AG09309 (cell line): ENCODE measurements at regions not wholly inside any gene's neighbourhood (a gene's known extent, or its start where the extent isn't known, plus 50 kb on each side); places are given as distances from the start of the nearest gene placed in this dataset.
"Not testable (repeated sequence)": the region's sequence is repeated elsewhere in the genome, so short reads cannot be mapped to it uniquely, and the experiment has no call there.

Experiments
- DNase-seq: peaks from one replicate; pipeline ENCODE4 v3.0.0-alpha.2; 2010; ENCODE audit warnings: low read depth
- H3K4me3 ChIP-seq: 2 replicates; pipeline ENCODE4 v1.5.1; 2011; ENCODE audit warnings: mild to moderate bottlenecking, low read depth, low read length, moderate library complexity; ENCODE audit not compliant: control insufficient read depth
- TF ChIP-seq, protein P1 (sequence below): IDR thresholded peaks from 2 replicates; pipeline ENCODE4 v1.5.1; 2011; ENCODE audit warnings: mild to moderate bottlenecking, low read depth, low read length, inconsistent platforms; ENCODE audit not compliant: insufficient read depth, control insufficient read depth; ENCODE audit errors: missing control alignments

DNA sequence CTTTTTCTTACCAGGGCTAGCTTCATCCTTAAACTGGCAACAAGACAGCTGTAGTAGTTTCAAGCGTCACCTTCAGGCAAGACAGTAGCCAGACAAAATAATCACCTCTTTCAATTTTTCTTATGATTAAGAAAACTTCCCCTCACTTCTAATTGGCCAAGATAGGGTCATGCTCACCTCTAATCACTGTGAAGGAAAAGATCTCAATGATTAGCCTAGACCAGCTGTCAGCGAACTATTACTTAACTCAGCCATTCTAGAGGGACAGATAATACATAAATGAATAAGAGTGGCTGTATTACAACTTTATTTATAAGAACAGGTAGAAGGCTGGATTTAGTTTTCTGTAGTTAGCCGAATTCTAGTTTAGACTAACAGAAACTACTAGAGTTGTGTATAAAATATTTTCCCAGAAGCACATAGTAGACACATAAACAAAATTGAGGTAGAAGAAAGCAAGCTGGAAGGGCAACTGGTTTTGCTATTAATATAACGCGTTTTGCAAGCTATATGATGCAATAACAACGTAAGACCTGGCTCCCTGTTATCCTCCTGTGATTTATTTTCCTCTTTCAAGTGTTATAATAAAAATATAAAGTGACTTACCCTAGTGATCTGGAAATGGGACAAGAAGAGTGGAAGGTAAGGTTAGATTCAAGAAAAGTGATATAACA lies 64.3 kb downstream of the ELAPOR2 start:
- TF ChIP-seq, protein P1, sequence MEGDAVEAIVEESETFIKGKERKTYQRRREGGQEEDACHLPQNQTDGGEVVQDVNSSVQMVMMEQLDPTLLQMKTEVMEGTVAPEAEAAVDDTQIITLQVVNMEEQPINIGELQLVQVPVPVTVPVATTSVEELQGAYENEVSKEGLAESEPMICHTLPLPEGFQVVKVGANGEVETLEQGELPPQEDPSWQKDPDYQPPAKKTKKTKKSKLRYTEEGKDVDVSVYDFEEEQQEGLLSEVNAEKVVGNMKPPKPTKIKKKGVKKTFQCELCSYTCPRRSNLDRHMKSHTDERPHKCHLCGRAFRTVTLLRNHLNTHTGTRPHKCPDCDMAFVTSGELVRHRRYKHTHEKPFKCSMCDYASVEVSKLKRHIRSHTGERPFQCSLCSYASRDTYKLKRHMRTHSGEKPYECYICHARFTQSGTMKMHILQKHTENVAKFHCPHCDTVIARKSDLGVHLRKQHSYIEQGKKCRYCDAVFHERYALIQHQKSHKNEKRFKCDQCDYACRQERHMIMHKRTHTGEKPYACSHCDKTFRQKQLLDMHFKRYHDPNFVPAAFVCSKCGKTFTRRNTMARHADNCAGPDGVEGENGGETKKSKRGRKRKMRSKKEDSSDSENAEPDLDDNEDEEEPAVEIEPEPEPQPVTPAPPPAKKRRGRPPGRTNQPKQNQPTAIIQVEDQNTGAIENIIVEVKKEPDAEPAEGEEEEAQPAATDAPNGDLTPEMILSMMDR = no peak
- H3K4me3 ChIP-seq = no peak overlapping the region
- DNase-seq = no peak

DNA sequence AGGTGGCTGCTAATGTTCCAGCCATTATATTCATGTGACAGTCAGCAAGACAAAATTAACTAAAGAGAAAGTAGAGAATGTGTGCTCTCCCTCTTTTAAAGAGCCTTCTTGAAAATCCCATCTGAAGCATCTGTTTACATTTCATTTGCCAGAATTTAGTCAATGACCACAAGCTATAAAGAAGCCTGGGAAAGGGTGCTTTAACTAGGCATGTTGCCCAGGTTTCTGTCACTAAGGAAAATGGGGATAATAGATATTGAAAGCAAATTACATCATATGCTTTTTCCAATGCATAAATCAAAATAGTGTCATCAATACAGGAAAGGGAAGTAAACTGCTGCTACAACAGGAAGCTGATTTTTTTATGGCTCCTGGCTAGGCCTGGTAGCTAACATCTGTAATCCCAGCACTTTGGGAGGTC lies 67.7 kb downstream of the ELAPOR2 start:
- TF ChIP-seq, protein P1 = no peak
- no peak overlapping the region for H3K4me3 ChIP-seq
- DNase-seq = no peak

DNA sequence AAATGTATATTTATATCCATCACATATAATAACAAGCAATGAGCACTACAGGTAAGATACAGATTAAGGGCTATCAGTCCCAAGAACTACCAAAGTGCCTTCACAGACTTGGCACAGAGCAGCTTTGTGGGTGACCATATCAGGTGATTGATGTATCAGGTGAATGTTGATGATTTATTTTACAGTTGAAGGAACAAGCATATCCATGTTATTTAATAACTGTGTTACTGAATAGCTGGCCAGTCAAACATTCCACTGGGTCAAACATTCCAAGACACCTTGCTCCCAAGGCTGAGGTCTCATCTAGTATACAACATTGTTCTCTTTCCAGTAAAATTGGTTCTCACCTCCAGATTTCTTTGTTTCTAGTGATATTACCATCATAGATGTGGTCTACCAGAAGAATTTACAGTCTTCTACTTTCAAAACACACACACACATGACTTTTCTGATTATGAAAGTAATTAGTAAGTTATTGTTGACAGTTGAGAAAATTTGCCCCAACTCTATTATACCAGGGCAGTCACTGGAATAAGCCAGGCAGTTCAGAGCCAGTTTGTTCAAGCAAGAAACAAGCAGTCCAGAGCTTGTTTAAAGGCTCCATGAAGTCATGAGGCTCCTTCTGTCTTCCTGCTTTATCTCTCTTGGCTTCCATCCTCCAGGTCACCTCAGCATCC lies 68.2 kb downstream of the ELAPOR2 start:
- TF ChIP-seq, protein P1 = no peak
- H3K4me3 ChIP-seq = no peak overlapping the region
- DNase-seq = no peak

DNA sequence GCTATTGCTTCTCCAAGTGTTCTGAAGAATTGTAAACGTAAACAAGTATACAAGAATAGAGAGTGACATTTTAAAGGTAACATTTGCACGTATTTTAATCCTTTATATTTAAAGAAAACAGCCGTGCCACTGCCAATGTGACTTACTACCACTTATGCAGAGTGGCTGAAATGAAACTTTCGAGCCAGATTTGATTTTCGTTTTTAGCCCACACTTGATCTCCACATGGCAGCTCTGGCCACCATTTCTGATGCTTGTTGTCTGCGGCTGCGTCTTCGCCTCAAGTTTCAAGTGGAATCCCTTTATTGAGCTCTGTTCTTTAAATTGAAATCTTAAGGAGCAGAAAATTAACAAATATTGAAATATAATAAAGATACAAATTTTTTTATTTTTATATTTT lies 70.0 kb downstream of the ELAPOR2 start:
- TF ChIP-seq, protein P1 = no peak
- DNase-seq = no peak
- H3K4me3 ChIP-seq = no peak overlapping the region

DNA sequence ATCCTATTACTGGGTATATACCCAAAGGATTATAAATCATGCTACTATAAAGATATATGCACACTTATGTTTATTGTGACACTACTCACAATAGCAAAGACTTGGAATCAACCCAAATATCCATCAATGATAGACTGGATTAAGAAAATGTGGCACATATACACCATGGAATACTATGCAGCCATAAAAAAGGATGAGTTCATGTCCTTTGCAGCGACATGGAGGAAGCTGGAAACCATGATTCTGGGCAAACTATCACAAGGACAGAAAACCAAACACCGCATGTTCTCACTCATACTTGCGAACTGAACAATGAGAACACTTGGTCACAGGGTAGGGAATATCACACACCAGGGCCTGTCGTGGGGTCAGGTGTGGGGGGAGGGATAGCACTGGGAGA lies 71.6 kb downstream of the ELAPOR2 start:
- not testable (repeated sequence) for H3K4me3 ChIP-seq, DNase-seq

DNA sequence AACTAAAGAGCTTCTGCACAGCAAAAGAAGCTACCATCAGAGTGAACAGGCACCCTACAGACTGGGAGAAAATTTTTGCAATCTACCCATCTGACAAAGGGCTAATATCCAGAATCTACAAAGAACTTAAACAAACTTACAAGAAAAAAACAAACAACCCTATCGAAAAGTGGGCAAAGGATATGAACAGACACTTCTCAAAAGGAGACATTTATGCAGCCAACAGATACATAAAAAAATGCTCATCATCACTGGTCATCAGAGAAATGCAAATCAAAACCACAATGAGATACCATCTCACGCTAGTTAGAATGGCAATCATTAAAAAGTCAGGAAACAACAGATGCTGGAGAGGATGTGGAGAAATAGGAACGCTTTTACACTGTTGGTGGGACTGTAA lies 72.1 kb downstream of the ELAPOR2 start:
- DNase-seq, H3K4me3 ChIP-seq: not testable (repeated sequence)

DNA sequence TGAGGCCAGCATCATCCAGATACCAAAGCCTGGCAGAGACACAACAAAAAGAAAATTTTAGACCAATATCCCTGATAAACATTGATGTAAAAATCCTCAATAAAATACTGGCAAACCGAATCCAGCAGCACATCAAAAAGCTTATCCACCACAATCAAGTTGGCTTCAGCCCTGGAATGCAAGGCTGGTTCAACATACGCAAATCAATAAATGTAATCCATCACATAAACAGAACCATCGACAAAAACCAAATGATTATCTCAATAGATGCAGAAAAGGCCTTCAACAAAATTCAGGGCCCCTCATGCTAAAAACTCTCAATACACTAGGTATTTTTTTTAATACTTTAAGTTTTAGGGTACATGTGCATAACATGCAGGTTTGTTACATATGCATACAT lies 74.1 kb downstream of the ELAPOR2 start:
- not testable (repeated sequence) for DNase-seq, H3K4me3 ChIP-seq

DNA sequence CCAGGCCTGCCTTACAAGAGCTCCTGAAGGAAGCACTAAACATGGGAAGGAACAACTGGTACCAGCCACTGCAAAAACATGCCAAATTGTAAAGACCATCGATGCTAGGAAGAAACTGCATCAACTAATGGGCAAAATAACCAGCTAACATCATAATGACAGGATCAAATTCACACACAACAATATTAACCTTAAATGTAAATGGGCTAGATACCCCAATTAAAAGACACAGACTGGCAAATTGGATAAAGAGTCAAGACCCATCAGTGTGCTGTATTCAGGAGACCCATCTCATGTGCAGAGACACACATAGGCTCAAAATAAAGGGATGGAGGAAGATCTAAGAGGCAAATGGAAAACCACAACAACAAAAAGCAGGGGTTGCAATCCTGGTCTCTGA lies 75.8 kb downstream of the ELAPOR2 start:
- DNase-seq, H3K4me3 ChIP-seq: not testable (repeated sequence)

DNA sequence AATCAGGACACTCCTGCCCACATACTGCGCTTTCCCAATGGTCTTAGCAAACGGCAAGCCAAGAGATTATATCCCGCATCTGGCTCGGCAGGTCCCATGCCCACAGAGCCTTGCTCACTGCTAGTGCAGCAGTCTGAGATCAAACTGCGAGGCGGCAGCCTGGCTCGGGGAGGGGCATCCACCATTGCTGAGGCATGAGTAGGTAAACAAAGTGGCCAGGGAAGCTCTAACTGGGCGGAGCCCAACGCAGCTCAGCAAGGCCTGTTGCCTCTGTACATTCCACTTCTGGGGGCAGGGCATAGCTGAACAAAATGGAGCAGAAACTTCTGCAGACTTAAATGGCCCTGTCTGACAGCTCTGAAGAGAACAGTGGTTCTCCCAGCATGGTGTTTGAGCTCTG lies 77.5 kb downstream of the ELAPOR2 start:
- not testable (repeated sequence) for DNase-seq

More for the DNA sequence above, 77.5 kb downstream of the ELAPOR2 start:
- not testable (repeated sequence) for H3K4me3 ChIP-seq
